PC-9 (cell line): ENCODE measurements at regions not wholly inside any gene's neighbourhood (a gene's known extent, or its start where the extent isn't known, plus 50 kb on each side); places are given as distances from the start of the nearest gene placed in this dataset.

Experiments
- BruUV-seq: library from RNA; stranded (reverse); fragments of 400-500 nt; replicated peaks from 2 replicates; lab custom pipeline; 2021; lab: Mats Ljungman, UMichigan
- CTCF ChIA-PET: fragments of 300-600 bp; sonication (Branson Sonifier 250); formaldehyde crosslinking; loops from one replicate; lab custom pipeline; 2022; ENCODE audit warnings: antibody characterized with exemption; lab: Charles Lee
- POLR2A ChIA-PET: fragments of 300-600 bp; sonication (Branson Sonifier 250); formaldehyde crosslinking; loops from one replicate; lab custom pipeline; 2022; ENCODE audit warnings: antibody characterized with exemption; ENCODE audit not compliant: unreplicated experiment; lab: Charles Lee
- DNase-seq, 2 experiments: peaks; one replicate each; pipeline versions ENCODE4 v3.0.0 to v3.0.0-alpha.2; 2015 to 2022; ENCODE audit warnings: mixed read lengths in 1 of 2
- H2AFZ ChIP-seq: fragments of 200-600 bp; sonication (generic); 2 replicates; pipeline ENCODE4 v1.8.1; 2017; ENCODE audit warnings: antibody characterized with exemption
- H3F3A ChIP-seq: fragments of 200-600 bp; sonication (generic); 2 replicates; pipeline ENCODE4 v1.8.1; 2017; ENCODE audit warnings: antibody characterized with exemption, mild to moderate bottlenecking, low read depth; ENCODE audit not compliant: insufficient read depth
- H3K27ac ChIP-seq: fragments of 200-600 bp; sonication (generic); 2 replicates; pipeline ENCODE4 v1.6.1; 2016; ENCODE audit warnings: mixed run types
- H3K27me3 ChIP-seq: fragments of 200-600 bp; sonication (generic); 2 replicates; pipeline ENCODE4 v1.6.1; 2016; ENCODE audit warnings: low read depth, mixed run types; ENCODE audit not compliant: insufficient read depth
- H3K36me3 ChIP-seq: fragments of 200-600 bp; sonication (generic); 2 replicates; pipeline ENCODE4 v1.6.1; 2016; ENCODE audit warnings: low read depth, mixed run types
- H3K4me1 ChIP-seq: fragments of 200-600 bp; sonication (generic); replicated peaks from 2 replicates; pipeline ENCODE4 v1.6.1; 2016; ENCODE audit warnings: mixed run types; ENCODE audit not compliant: insufficient read depth
- H3K4me2 ChIP-seq: fragments of 200-600 bp; sonication (generic); 2 replicates; pipeline ENCODE4 v1.6.1; 2017; ENCODE audit warnings: mixed run types
- H3K4me3 ChIP-seq: fragments of 200-600 bp; sonication (generic); 2 replicates; pipeline ENCODE4 v1.6.1; 2016; ENCODE audit warnings: mixed run types
- H3K79me2 ChIP-seq: fragments of 200-600 bp; sonication (generic); 2 replicates; pipeline ENCODE4 v1.6.1; 2017; ENCODE audit warnings: low read depth, mixed run types
- H3K9me2 ChIP-seq: fragments of 200-600 bp; sonication (generic); 2 replicates; pipeline ENCODE4 v1.8.1; 2017; ENCODE audit warnings: mild to moderate bottlenecking; ENCODE audit not compliant: insufficient read depth
- H3K9me3 ChIP-seq: fragments of 200-600 bp; sonication (generic); 2 replicates; pipeline ENCODE4 v1.8.1; 2016; ENCODE audit warnings: low read depth; ENCODE audit not compliant: insufficient read depth
- H4K20me1 ChIP-seq: fragments of 200-600 bp; sonication (generic); 2 replicates; pipeline ENCODE4 v1.8.1; 2017; ENCODE audit not compliant: insufficient read depth
- EZH2 ChIP-seq: fragments of 200-600 bp; sonication (generic); IDR thresholded peaks from 2 replicates; pipeline ENCODE4 v1.8.0; 2017; ENCODE audit warnings: antibody characterized with exemption, low read depth
- intact Hi-C: fragments of 100-400 bp; cut with micrococcal nuclease; formaldehyde crosslinking; loops from one replicate; pipeline ENCODE4 v1.10.0; 2022; ENCODE audit not compliant: unreplicated experiment
- TF ChIP-seq, protein P1 (sequence below): fragments of 200-600 bp; sonication (generic); conservative IDR thresholded peaks from 2 replicates; pipeline ENCODE4 v1.6.1; 2017; ENCODE audit warnings: mixed run types, antibody characterized with exemption, mild to moderate bottlenecking, moderate library complexity

DNA sequence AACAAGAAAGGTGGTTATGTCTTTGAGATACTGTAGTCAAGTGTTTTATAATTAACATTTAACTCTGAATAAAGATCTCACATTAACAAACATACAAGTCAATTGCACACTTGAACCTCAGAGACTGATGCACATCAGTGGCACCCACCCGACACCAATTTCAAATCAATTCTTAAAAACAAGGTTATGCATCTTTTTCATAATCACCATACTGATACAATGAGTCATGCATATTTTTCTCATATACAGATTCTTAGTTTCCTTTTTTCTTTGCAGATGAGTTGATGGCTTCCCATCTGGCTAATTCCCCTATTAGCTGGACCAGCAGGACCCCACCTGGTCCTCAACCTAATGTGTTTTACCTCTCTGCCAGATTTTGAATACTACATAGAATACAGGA lies 136.2 kb upstream of the RPL34 start:
- POLR2A ChIA-PET = no interaction called here

DNA sequence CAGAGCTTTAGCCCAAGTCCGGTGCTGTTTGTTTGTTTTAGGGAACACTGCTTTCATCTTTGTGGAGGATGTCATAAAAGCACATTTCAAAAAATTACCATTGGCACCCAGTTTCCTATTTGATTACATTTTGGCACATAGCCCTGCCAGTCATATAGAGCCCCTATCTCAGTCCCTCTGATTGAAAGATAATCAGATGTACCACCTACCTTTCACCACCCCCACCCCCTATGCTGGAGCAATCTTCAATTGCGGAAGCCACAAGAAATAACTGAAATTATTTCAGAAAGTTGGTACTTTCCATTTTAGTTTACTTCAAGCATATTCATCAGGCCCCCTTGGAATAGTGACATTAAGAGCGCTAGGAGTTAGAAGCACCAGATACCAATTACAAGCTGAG lies 136.7 kb upstream of the RPL34 start:
- Histone ChIP-seq H3F3A (no peaks in the 10 kb centered on the region), H3K4me2 (no peak overlapping the region), H3K9me2 (no peaks in the 10 kb centered on the region), H3K4me1 (no peaks in the 10 kb centered on the region), H4K20me1 (no peaks in the 10 kb centered on the region), H3K36me3 (no peaks in the 10 kb centered on the region), H3K27me3 (no peaks in the 10 kb centered on the region), H3K4me3 (no peak overlapping the region), H3K27ac (no peak overlapping the region), H3K79me2 (no peaks in the 10 kb centered on the region), H2AFZ (no peak overlapping the region), H3K9me3 (no peaks in the 10 kb centered on the region)
- ChIA-PET CTCF (no interaction called here), POLR2A (no interaction called here)
- intact Hi-C loops = no loop called here
- DNase-seq = no peak
- BruUV-seq = no TSS peak
- TF ChIP-seq EZH2 = no peak
- TF ChIP-seq, protein P1, sequence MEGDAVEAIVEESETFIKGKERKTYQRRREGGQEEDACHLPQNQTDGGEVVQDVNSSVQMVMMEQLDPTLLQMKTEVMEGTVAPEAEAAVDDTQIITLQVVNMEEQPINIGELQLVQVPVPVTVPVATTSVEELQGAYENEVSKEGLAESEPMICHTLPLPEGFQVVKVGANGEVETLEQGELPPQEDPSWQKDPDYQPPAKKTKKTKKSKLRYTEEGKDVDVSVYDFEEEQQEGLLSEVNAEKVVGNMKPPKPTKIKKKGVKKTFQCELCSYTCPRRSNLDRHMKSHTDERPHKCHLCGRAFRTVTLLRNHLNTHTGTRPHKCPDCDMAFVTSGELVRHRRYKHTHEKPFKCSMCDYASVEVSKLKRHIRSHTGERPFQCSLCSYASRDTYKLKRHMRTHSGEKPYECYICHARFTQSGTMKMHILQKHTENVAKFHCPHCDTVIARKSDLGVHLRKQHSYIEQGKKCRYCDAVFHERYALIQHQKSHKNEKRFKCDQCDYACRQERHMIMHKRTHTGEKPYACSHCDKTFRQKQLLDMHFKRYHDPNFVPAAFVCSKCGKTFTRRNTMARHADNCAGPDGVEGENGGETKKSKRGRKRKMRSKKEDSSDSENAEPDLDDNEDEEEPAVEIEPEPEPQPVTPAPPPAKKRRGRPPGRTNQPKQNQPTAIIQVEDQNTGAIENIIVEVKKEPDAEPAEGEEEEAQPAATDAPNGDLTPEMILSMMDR = no peak

More for the DNA sequence above, 136.2 kb upstream of the RPL34 start:
- Histone ChIP-seq H3K79me2 (no peaks in the 10 kb centered on the region), H3K9me2 (no peaks in the 10 kb centered on the region), H3F3A (no peaks in the 10 kb centered on the region), H3K4me2 (no peak overlapping the region), H3K4me3 (no peak overlapping the region), H3K9me3 (no peaks in the 10 kb centered on the region), H3K27me3 (no peaks in the 10 kb centered on the region), H3K36me3 (no peaks in the 10 kb centered on the region), H2AFZ (no peak overlapping the region), H4K20me1 (no peaks in the 10 kb centered on the region), H3K4me1 (no peaks in the 10 kb centered on the region), H3K27ac (no peak overlapping the region)
- CTCF ChIA-PET = no interaction called here
- DNase-seq = no peak
- intact Hi-C loops = no loop called here
- no peak for TF ChIP-seq EZH2
- TF ChIP-seq, protein P1 = no peak
- BruUV-seq = no TSS peak

DNA sequence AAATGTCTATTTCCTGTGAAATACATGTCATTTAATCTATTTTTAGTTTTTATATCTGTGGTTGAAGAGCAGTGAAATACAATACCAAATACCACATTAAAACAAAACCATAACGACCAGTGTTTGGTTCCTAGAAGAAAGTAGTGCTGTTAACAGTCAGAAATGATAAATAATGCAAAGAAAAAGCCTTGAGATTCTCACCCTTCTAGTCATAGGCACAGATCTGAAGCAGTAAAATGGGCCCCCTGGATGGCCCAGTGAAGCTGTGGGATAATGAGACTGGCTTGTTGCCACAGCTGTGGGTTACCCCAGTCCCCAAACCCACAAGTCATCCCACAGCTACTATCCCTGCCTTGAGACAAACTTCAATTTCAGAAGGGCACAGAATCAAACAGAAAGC lies 137.3 kb upstream of the RPL34 start:
- Histone ChIP-seq H3K9me2 (no peaks in the 10 kb centered on the region), H2AFZ (no peak overlapping the region), H4K20me1 (no peaks in the 10 kb centered on the region), H3K27ac (no peak overlapping the region), H3K27me3 (no peaks in the 10 kb centered on the region), H3K4me3 (no peak overlapping the region), H3K4me1 (no peaks in the 10 kb centered on the region), H3K79me2 (no peaks in the 10 kb centered on the region), H3K4me2 (no peak overlapping the region), H3F3A (no peaks in the 10 kb centered on the region), H3K9me3 (no peaks in the 10 kb centered on the region), H3K36me3 (no peaks in the 10 kb centered on the region)
- no peak for DNase-seq
- ChIA-PET POLR2A (no interaction called here), CTCF (no interaction called here)
- BruUV-seq = no TSS peak
- intact Hi-C loops = no loop called here
- TF ChIP-seq, protein P1 = no peak
- no peak for TF ChIP-seq EZH2
